ENCODE measurements at regions not wholly inside any gene's neighbourhood (a gene's known extent, or its start where the extent isn't known, plus 50 kb on each side); places are given as distances from the start of the nearest gene placed in this dataset.
A peak's percentile ranks its signal among the peaks of the same experiment; 100 is the strongest.

DNA sequence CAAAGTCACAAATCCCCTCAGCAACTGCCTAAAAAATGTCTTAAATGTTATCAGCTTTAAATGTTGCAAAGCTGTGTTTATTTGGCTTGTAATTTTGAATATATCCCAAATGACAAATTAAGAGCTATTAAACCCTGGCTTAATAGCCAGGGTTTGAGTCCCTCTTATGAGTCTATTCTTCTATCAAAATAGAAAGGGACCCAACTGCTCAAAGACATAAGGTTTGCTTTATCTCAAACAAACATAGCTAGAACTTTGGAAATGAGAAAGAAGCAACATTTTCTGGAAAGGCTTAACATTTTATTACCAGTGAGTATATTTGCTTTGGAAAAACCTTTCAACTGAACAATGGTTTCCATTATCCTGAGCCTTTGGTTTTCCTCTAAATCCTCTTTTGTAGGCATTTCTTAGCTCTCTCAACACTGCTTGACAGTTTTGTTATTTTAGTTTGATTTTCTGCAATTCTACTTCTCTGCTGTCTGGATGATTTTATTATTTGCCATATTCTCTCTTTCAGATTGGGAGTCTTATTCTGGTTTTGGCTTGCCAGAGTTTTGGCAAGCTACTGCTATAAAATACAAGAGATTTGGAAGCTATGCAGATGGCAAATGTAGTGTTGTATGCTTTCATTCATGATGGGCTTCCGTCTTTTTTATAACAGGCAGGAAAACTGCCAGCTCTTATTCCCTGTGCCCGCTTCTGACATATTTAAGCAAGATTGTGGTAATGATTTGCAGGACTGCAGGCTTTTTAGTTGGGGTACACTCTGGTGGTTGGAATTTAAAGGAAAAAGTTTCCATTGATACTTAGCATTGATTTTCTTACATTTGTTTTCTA, 734.9 kb downstream of the DTWD2 start:
- no peak overlapping the region for H3K9ac ChIP-seq (ENCODE audit: low read length)
- no peak for DNase-seq
- peaks cover 8% of the 10 kb centered on the region; the same call in 1 of the 2 replicates for H3K4me1 ChIP-seq (ENCODE audit: low read length)
- H4K20me1 ChIP-seq (ENCODE audit: insufficient read depth, low read length) = no peaks in the 10 kb centered on the region
- no peak overlapping the region for H3K4me3 ChIP-seq (ENCODE audit: low read length)
- H3K27ac ChIP-seq (ENCODE audit: low read length) = no peak overlapping the region
- no peaks in the 10 kb centered on the region for H3K9me2 ChIP-seq (replicated peaks; ENCODE audit: insufficient read depth, low read length)
- peaks cover 7% of the 10 kb centered on the region; the same call in 1 of the 2 replicates for H3F3A ChIP-seq (ENCODE audit: insufficient read depth, low read length)
- no peaks in the 10 kb centered on the region; the same call in 1 of the 2 replicates for H3K27me3 ChIP-seq (replicated peaks; ENCODE audit: insufficient read depth, low read length)
- no peak for TF ChIP-seq EZH2phosphoT487 (IDR thresholded peaks at IDR 0.05; ENCODE audit: low read length)
- no peak for TF ChIP-seq EZH2 (optimal IDR thresholded peaks at IDR 0.05; ENCODE audit: low read depth, low read length)
- H3K9me3 ChIP-seq (replicated peaks; ENCODE audit: insufficient read depth, low read length) = no peaks in the 10 kb centered on the region
- no peaks in the 10 kb centered on the region for H3K36me3 ChIP-seq (replicated peaks; ENCODE audit: insufficient read depth, low read length)
- H3K79me2 ChIP-seq (ENCODE audit: low read length) = no peaks in the 10 kb centered on the region
- H2AFZ ChIP-seq (ENCODE audit: low read length) = no peak overlapping the region
- H3K4me2 ChIP-seq (ENCODE audit: low read depth, low read length) = no peak overlapping the region

DNA sequence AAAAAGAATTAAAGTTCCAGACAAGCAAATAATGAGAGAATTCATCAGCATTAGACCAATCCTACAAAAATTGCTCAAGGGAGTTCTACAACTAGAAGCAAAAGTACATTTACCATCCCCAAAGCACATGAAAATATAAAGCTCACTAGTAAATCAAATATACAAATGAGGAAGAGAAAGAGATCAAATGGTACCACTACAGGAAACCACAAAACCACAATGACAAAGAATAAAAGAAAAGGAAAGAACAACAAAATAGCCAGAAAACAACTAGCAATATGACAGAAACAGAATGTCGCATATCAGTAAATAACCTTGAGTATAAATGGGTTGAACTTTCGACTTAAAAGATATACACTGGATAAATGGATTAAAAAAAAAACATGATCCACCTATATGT, 739.0 kb downstream of the DTWD2 start:
- Histone ChIP-seq H4K20me1 (ENCODE audit: insufficient read depth, low read length) (no peaks in the 10 kb centered on the region), H3K27me3 (replicated peaks; ENCODE audit: insufficient read depth, low read length) (no peaks in the 10 kb centered on the region; the same call in 1 of the 2 replicates), H3K36me3 (replicated peaks; ENCODE audit: insufficient read depth, low read length) (no peaks in the 10 kb centered on the region), H3K4me1 (ENCODE audit: low read length) (peaks cover 8% of the 10 kb centered on the region; the same call in 1 of the 2 replicates), H3K4me3 (ENCODE audit: low read length) (no peak overlapping the region; the same call in 1 of the 2 replicates), H3K9ac (ENCODE audit: low read length) (no peak overlapping the region), H3K9me3 (replicated peaks; ENCODE audit: insufficient read depth, low read length) (no peaks in the 10 kb centered on the region), H3K27ac (ENCODE audit: low read length) (peak overlapping the region; percentile 12; the same call in 1 of the 2 replicates), H3K79me2 (ENCODE audit: low read length) (no peaks in the 10 kb centered on the region), H3F3A (ENCODE audit: insufficient read depth, low read length) (peaks cover 7% of the 10 kb centered on the region; the same call in 1 of the 2 replicates), H3K4me2 (ENCODE audit: low read depth, low read length) (peak overlapping the region; percentile 31; the same call in 1 of the 2 replicates), H2AFZ (ENCODE audit: low read length) (no peak overlapping the region), H3K9me2 (replicated peaks; ENCODE audit: insufficient read depth, low read length) (no peaks in the 10 kb centered on the region)
- peak; percentile 67 for DNase-seq
- TF ChIP-seq, protein P1, sequence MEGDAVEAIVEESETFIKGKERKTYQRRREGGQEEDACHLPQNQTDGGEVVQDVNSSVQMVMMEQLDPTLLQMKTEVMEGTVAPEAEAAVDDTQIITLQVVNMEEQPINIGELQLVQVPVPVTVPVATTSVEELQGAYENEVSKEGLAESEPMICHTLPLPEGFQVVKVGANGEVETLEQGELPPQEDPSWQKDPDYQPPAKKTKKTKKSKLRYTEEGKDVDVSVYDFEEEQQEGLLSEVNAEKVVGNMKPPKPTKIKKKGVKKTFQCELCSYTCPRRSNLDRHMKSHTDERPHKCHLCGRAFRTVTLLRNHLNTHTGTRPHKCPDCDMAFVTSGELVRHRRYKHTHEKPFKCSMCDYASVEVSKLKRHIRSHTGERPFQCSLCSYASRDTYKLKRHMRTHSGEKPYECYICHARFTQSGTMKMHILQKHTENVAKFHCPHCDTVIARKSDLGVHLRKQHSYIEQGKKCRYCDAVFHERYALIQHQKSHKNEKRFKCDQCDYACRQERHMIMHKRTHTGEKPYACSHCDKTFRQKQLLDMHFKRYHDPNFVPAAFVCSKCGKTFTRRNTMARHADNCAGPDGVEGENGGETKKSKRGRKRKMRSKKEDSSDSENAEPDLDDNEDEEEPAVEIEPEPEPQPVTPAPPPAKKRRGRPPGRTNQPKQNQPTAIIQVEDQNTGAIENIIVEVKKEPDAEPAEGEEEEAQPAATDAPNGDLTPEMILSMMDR (IDR thresholded peaks at IDR 0.05; ENCODE audit: low read length) = no peak
- no peak for TF ChIP-seq EZH2 (optimal IDR thresholded peaks at IDR 0.05; ENCODE audit: low read depth, low read length)
- no peak for TF ChIP-seq EZH2phosphoT487 (IDR thresholded peaks at IDR 0.05; ENCODE audit: low read length)

DNA sequence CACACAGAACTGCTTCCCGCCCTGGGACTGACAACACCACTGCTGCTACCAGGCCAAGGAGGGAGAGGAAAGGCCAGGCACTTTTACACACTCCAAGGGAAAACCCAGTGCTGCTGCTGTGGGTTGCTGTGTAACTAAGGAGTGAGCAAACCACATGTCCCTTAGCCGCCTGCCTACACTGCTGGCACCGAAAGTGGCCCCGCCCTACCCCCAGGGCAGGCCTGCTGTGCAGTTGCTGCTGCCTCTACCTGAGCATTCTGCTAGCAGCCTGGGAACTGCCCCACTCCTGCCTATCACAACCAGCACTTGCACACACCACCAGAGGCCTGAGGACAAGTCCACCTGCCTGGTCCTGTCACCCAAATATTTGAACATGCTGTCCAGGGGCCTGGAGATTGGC, 740.9 kb downstream of the DTWD2 start:
- Histone ChIP-seq H2AFZ (ENCODE audit: low read length) (no peak overlapping the region), H3K9me3 (replicated peaks; ENCODE audit: insufficient read depth, low read length) (no peaks in the 10 kb centered on the region), H3K4me1 (ENCODE audit: low read length) (peaks cover 8% of the 10 kb centered on the region; the same call in 1 of the 2 replicates), H3K36me3 (replicated peaks; ENCODE audit: insufficient read depth, low read length) (no peaks in the 10 kb centered on the region), H3F3A (ENCODE audit: insufficient read depth, low read length) (peaks cover 7% of the 10 kb centered on the region; the same call in 1 of the 2 replicates), H3K4me2 (ENCODE audit: low read depth, low read length) (no peak overlapping the region), H3K4me3 (ENCODE audit: low read length) (no peak overlapping the region), H4K20me1 (ENCODE audit: insufficient read depth, low read length) (no peaks in the 10 kb centered on the region), H3K9ac (ENCODE audit: low read length) (no peak overlapping the region), H3K9me2 (replicated peaks; ENCODE audit: insufficient read depth, low read length) (no peaks in the 10 kb centered on the region), H3K27me3 (replicated peaks; ENCODE audit: insufficient read depth, low read length) (no peaks in the 10 kb centered on the region; the same call in 1 of the 2 replicates), H3K27ac (ENCODE audit: low read length) (no peak overlapping the region), H3K79me2 (ENCODE audit: low read length) (no peaks in the 10 kb centered on the region)
- DNase-seq = peak; percentile 25
- TF ChIP-seq EZH2phosphoT487 (IDR thresholded peaks at IDR 0.05; ENCODE audit: low read length) = no peak
- TF ChIP-seq, protein P1 (IDR thresholded peaks at IDR 0.05; ENCODE audit: low read length) = no peak
- TF ChIP-seq EZH2 (optimal IDR thresholded peaks at IDR 0.05; ENCODE audit: low read depth, low read length) = no peak
